ELF-1 (cell line): ENCODE measurements at regions not wholly inside any gene's neighbourhood (a gene's known extent, or its start where the extent isn't known, plus 50 kb on each side); places are given as distances from the start of the nearest gene placed in this dataset.
"Not testable (repeated sequence)": the region's sequence is repeated elsewhere in the genome, so short reads cannot be mapped to it uniquely, and the experiment has no call there.

Experiments
- DNase-seq: peaks from one replicate; pipeline ENCODE4 v3.0.0-alpha.2; 2016; ENCODE audit warnings: low read depth, low spot score

- peak; percentile 17 for DNase-seq
These were observed 459.7 kb upstream of the UBE2E2 start for GRCh38 chr3:22743386-22743785.

- DNase-seq = no peak
These were observed 457.8 kb upstream of the UBE2E2 start for GRCh38 chr3:22745321-22745720.

- no peak for DNase-seq
These were observed 456.9 kb upstream of the UBE2E2 start for GRCh38 chr3:22746221-22746620.

- no peak for DNase-seq
These were observed 454.6 kb upstream of the UBE2E2 start for GRCh38 chr3:22748453-22749045.

GRCh38 chr3:22759636-22760310 lies 443.4 kb upstream of the UBE2E2 start:
- no peak for DNase-seq

GRCh38 chr3:22765679-22766078 lies 437.4 kb upstream of the UBE2E2 start:
- no peak for DNase-seq

GRCh38 chr3:22777834-22778233 lies 425.3 kb upstream of the UBE2E2 start:
- no peak for DNase-seq

GRCh38 chr3:22779737-22780136 lies 423.4 kb upstream of the UBE2E2 start:
- peak; percentile 45 for DNase-seq

- DNase-seq = no peak
These were observed 410.6 kb upstream of the UBE2E2 start for GRCh38 chr3:22792533-22792932.

- no peak for DNase-seq
These were observed 407.2 kb upstream of the UBE2E2 start for GRCh38 chr3:22795917-22796316.

- no peak for DNase-seq
These were observed 404.7 kb upstream of the UBE2E2 start for GRCh38 chr3:22798461-22798860.

- DNase-seq = no peak
These were observed 383.9 kb upstream of the UBE2E2 start for GRCh38 chr3:22819209-22819608.

- DNase-seq = no peak
These were observed 368.1 kb upstream of the UBE2E2 start for GRCh38 chr3:22835041-22835440.

- DNase-seq = no peak
These were observed 367.0 kb upstream of the UBE2E2 start for GRCh38 chr3:22836131-22836530.

- DNase-seq = no peak
These were observed 359.3 kb upstream of the UBE2E2 start for GRCh38 chr3:22843854-22844253.

- DNase-seq = no peak
These were observed 356.6 kb upstream of the UBE2E2 start for GRCh38 chr3:22846566-22846965.

GRCh38 chr3:22849583-22849982 lies 353.5 kb upstream of the UBE2E2 start:
- DNase-seq = not testable (repeated sequence)

- DNase-seq = no peak
These were observed 346.3 kb upstream of the UBE2E2 start for GRCh38 chr3:22856811-22857210.

GRCh38 chr3:22858486-22858885 lies 344.6 kb upstream of the UBE2E2 start:
- no peak for DNase-seq

GRCh38 chr3:22859618-22860017 lies 343.5 kb upstream of the UBE2E2 start:
- no peak for DNase-seq

- DNase-seq = no peak
These were observed 341.7 kb upstream of the UBE2E2 start for GRCh38 chr3:22861426-22861825.

- peak; percentile 8 for DNase-seq
These were observed 341.0 kb upstream of the UBE2E2 start for GRCh38 chr3:22862111-22862510.

GRCh38 chr3:22882834-22883233 lies 320.3 kb upstream of the UBE2E2 start:
- not testable (repeated sequence) for DNase-seq

GRCh38 chr3:22885039-22885438 lies 318.1 kb upstream of the UBE2E2 start:
- no peak for DNase-seq
